ENCODE measurements at regions not wholly inside any gene's neighbourhood (a gene's known extent, or its start where the extent isn't known, plus 50 kb on each side); places are given as distances from the start of the nearest gene placed in this dataset.
"Not testable (repeated sequence)": the region's sequence is repeated elsewhere in the genome, so short reads cannot be mapped to it uniquely, and the experiment has no call there.

- DNase-seq: no peak
Observed at GRCh38 chrX:148268673-148269072, 231.7 kb upstream of the AFF2 start.

DNA sequence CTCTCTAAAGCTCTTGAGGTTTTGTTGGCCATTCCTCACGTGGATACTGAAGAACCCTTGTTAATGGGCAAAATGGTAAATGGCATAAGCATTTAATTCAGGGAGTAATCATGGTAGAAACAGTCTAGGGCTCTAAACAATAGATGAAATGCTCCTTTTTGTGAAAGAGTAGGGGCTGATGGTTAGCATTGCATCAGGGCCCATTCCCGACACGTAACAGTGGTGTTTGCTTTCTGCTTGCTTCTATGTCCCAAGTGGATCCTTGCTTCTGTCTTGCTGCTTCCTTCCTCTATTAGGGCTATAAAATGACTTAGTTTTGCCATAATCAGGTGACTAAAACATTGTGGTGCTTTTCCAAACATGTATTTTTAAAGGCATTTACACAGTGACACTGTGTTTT lies 230.9 kb upstream of the AFF2 start:
- DNase-seq: no peak

GRCh38 chrX:148270499-148270898 lies 229.9 kb upstream of the AFF2 start:
- no peak for DNase-seq

GRCh38 chrX:148271263-148271662 lies 229.2 kb upstream of the AFF2 start:
- no peak for DNase-seq

DNA sequence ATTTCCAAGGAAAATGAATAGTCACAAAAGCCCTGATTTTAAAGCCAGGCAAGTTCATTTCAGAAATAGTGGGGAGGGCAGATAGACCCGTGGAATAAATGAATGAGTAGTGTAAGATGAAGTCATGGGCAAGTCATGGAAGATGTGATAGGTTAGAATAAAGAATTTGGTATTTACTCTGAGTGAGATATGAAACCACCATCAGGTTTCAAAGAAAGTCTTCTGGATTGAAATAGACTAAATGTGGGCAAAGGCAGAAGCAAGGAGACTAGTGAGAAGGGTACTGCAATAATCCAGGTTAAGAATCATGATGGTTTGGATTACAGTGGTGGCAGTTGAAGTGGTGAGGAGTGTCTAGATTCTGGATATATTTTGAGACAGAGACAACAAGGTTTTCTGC lies 218.5 kb upstream of the AFF2 start:
- no peak for DNase-seq

- no peak for DNase-seq
Observed at GRCh38 chrX:148282504-148282903, 217.9 kb upstream of the AFF2 start.

GRCh38 chrX:148284056-148284455 lies 216.4 kb upstream of the AFF2 start:
- DNase-seq: no peak

GRCh38 chrX:148284821-148285220 lies 215.6 kb upstream of the AFF2 start:
- DNase-seq: no peak

- no peak for DNase-seq
Observed at GRCh38 chrX:148288451-148288850, 212.0 kb upstream of the AFF2 start.

- DNase-seq: no peak
Observed at GRCh38 chrX:148290041-148290440, 210.4 kb upstream of the AFF2 start.

DNA sequence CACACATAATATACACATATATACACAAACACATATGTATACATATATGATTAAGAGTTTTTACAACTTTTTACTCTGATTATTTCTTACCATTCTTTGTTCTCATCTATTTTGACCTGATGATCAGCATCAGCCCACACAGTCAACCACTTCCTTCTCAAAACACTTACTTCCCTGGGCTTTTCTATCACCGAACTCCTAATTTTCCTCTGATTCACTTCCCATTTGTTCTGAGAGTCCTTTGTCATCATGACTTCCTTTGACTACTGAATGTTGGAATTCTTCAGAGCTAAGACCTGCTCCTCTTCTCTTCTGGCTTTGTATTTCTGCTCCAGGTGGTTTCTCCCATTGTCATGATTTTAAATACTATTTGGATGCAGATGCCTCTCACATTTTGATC lies 209.5 kb upstream of the AFF2 start:
- no peak for DNase-seq

- no peak for DNase-seq
Observed at GRCh38 chrX:148298737-148299136, 201.7 kb upstream of the AFF2 start.

DNA sequence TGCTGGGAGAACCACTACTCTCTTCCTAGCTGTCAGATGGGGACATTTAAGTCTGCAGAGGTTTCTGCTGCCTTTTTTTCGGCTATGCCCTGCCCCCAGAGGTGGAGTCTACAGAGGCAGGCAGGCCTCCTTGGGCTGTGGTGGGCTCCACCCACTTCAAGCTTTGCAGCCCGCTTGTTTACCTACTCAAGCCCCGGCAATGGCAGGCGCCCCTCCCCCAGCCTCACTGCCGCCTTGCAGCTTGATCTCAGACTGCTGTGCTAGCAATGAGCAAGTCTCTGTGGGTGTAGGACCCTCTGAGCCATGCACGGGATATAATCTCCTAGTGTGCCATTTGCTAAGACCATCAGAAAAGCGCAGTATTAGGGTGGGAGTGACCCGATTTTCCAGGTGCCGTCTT lies 195.2 kb upstream of the AFF2 start:
- not testable (repeated sequence) for DNase-seq

GRCh38 chrX:148309413-148309812 lies 191.0 kb upstream of the AFF2 start:
- DNase-seq: no peak

DNA sequence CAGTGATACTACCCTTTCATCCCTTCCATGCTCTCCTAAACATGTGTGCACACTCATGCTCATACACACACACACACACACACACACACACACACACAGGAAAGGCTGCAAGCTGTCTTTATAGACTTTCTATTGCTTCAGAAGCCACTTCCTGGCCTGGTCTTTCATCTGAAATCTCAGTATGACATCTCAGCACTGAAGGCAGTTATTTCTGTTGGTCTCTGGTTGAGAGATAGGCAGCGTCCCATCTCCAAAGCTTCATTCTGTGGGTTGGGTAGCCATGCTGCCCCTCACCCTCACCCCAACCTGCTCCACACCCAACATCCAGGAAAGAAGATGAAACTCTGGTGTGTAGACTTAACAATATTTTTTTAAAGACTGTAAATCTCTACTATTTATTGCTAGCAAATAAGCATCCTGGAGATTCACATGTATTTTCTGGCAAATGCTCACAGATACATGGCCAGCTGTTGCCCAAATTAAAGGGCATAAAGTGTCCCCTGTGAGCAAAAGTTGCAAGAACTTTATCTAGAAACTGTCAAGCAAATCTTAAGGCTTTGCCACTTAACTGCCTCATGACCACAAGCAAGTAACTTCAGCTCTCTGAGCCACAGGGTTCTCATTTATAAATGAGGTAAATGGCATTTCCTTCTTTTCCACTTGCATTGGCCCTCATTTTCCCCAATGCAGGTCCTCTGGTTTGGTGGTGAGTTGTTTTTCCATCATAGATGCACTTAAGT lies 189.8 kb upstream of the AFF2 start:
- peak; percentile 19 for DNase-seq

DNA sequence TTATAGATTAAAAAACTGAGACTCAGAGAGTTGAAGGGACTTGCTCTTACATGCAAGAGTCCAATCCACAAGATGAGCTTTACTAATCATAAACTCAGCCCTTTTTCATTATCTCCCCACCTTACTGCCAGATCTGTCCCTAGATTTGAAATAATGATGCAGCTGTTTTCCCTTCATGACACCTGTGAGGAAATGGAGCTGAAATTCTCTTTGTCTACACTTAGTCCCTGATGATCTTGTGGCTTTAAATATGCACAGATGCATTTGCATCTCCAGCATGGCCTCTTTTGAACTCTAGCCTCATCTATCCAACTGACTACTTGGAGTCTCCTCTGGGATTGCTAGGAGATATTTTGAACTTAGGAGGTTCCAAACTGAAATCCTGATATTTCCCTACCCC lies 188.9 kb upstream of the AFF2 start:
- no peak for DNase-seq

DNA sequence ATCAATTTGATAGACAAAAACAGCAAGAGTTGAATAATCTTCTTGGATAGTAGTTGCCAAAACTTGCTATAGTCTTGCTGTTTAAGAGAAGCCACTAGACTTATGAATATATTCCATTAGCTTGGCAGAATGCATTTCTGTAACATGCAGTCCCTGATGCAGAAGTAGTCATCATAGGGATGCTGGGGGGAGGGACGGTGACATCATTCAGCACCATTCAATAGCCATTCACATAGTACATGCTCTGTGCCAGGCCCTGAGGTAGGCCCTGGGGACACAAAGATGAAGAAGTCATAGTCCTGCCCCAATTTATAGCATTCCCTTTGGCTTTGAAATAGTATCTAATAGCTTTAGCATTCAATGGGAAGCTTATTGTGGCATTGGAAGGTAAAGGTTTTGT lies 185.5 kb upstream of the AFF2 start:
- no peak for DNase-seq

GRCh38 chrX:148316446-148316845 lies 184.0 kb upstream of the AFF2 start:
- DNase-seq: no peak

DNA sequence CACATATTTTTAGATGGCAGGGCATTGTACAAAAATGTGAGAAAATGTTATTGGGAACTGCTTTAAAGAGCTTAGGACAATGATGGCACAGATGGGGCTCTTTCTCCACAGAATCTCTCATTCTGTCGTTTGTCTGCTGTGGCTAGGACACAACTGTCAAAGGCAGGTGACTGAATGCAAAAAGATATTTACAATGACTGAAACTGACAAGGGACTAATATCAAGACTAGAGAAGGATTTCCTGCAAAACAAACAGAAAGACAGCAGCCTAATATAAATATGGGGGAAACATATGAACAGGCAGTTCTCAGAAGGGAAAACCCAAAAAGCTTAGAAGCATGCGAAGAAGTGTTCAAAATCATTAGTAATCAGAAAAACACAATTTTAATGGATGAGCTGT lies 177.5 kb upstream of the AFF2 start:
- DNase-seq: no peak

GRCh38 chrX:148333989-148334388 lies 166.4 kb upstream of the AFF2 start:
- DNase-seq: no peak

- no peak for DNase-seq
Observed at GRCh38 chrX:148337873-148338272, 162.5 kb upstream of the AFF2 start.

GRCh38 chrX:148354916-148355315 lies 145.5 kb upstream of the AFF2 start:
- no peak for DNase-seq

GRCh38 chrX:148361641-148362040 lies 138.8 kb upstream of the AFF2 start:
- DNase-seq: no peak

GRCh38 chrX:148363471-148364235 lies 136.8 kb upstream of the AFF2 start:
- no peak for DNase-seq

DNA sequence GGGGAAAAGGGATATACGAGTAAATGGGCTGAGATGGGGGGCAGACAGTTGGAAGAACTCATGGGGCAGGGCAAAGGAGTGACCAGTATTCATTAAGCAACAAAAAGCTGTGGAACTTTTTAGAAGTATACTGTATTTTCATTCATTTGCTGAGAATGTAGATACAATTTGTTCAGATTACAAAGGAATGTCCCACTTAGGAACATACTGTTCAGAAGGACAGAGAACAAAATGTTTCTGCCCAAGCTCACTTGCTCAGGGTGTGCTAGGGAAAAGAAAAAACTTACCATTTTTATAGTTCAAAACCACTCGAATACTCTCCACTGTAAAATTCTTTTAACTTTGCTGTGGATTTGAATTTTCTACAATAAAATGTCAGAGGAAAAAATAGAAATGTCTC lies 135.2 kb upstream of the AFF2 start:
- DNase-seq: no peak
